Omental fat pad (tissue), 3 donors: ENCODE measurements at regions not wholly inside any gene's neighbourhood (a gene's known extent, or its start where the extent isn't known, plus 50 kb on each side); places are given as distances from the start of the nearest gene placed in this dataset.

Experiments used
- ATAC-seq: fragments of 150-250 bp; one replicate; pipeline ENCODE4 v1.9.1; 2016; ENCODE audit warnings: mild to moderate bottlenecking, moderate library complexity; ENCODE audit not compliant: low FRiP score
- DNase-seq: peaks from one replicate; pipeline ENCODE4 v3.0.0-alpha.2; 2019; ENCODE audit warnings: low spot score
- CTCF ChIP-seq, 3 donors: fragments of 450-650 bp; IDR thresholded peaks; one replicate each; pipeline ENCODE4 v1.5.1; 2016 to 2017; ENCODE audit warnings: antibody characterized with exemption in 3 of 3, mild to moderate bottlenecking in 3 of 3, moderate library complexity in 2 of 3

- ATAC-seq: no peak
- TF ChIP-seq CTCF (IDR thresholded peaks at IDR 0.05): no peak
- DNase-seq: no peak
Observed at GRCh38 chr10:33889371-33889770, 554.9 kb upstream of the NRP1 start.

GRCh38 chr10:33887188-33887587 is 552.7 kb upstream of the NRP1 start:
- TF ChIP-seq CTCF (IDR thresholded peaks at IDR 0.05): no peak
- ATAC-seq (no peak), DNase-seq (no peak)

DNA sequence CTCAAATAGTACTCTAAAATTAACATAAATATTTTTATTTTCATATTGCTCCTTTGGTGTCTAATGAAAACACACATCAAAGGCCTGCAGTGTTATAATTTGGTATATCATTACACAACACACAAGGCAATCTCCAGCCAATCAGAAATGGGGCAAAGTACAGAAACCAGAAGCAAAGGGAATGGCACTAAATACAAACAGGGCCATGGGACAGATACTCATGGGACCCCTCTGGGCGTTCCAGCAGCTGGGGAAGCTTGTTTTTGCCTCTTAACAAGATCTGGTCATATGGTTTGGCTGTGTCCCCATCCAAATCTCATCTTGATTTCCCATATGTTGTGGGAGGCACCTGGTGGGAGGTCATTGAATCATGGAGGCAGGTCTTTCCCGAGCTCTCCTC is 551.8 kb upstream of the NRP1 start:
- DNase-seq (no peak), ATAC-seq (no peak)
- no peak for TF ChIP-seq CTCF (IDR thresholded peaks at IDR 0.05)

GRCh38 chr10:33884604-33885003 is 550.1 kb upstream of the NRP1 start:
- no peak for TF ChIP-seq CTCF (IDR thresholded peaks at IDR 0.05)
- no peak for DNase-seq

DNA sequence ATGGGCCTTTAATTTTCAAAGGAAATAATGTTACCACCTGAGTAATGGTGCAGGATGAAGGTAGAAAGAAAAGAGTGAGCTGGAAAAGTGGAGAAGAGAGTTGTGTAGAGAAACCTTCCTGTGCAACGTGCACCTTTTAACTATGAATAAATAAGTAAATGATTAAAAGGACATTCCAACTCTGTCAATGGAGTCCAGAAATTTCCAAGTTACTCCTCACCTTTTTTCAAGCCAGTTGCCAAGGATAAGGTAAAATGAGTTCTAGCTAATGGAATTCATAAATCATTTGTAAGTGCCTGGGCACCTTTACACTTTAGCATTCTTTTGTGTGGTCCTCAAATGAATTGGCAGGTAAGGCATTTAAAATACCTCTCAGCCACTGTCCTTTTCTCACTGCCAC is 549.4 kb upstream of the NRP1 start:
- no peak for ATAC-seq
- DNase-seq: no peak
- TF ChIP-seq CTCF (IDR thresholded peaks at IDR 0.05): no peak

More at GRCh38 chr10:33884604-33885003, 550.1 kb upstream of the NRP1 start:
- ATAC-seq: no peak

- TF ChIP-seq CTCF (IDR thresholded peaks at IDR 0.05): no peak
- ATAC-seq: no peak
- no peak for DNase-seq
Observed at GRCh38 chr10:33882996-33883395, 548.5 kb upstream of the NRP1 start.

DNA sequence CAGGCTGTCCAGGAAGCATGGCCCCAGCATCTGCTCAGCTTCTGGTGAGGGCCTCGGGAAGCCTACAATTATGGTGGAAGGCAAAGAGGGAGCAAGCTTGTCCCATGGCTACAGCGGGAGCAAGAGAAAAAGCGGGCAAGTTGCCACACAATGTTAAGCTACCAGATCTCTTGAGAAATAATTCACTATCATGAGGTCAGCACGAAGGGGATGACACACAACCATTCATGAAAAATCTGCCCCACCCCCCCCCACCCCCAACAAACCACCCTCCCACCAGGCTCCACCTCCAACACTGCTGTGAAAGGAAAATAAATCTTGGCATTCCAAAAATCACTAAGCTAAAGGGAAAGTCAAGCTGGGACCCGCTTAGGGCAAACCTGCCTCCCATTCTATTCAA is 545.8 kb upstream of the NRP1 start:
- no peak for ATAC-seq
- no peak for TF ChIP-seq CTCF (IDR thresholded peaks at IDR 0.05)
- DNase-seq: no peak
